Kasumi-1 (cell line): ENCODE measurements at regions not wholly inside any gene's neighbourhood (a gene's known extent, or its start where the extent isn't known, plus 50 kb on each side); places are given as distances from the start of the nearest gene placed in this dataset.
"Not testable (repeated sequence)": the region's sequence is repeated elsewhere in the genome, so short reads cannot be mapped to it uniquely, and the experiment has no call there.

Source experiments
- DNase-seq, 2 experiments: peaks; one replicate each; lab custom pipeline; 2025; lab: John Stamatoyannopoulos, UW

GRCh38 chr10:7069706-7070105, 341.1 kb downstream of the SFMBT2 start:
- no peak for DNase-seq

- no peak for DNase-seq
Observed at GRCh38 chr10:7056216-7056615, 354.6 kb downstream of the SFMBT2 start.

GRCh38 chr10:7054915-7055314, 355.9 kb downstream of the SFMBT2 start:
- DNase-seq, result peak; percentile 81 to 88

- no peak for DNase-seq
Observed at GRCh38 chr10:7053195-7053594, 357.6 kb downstream of the SFMBT2 start.

- DNase-seq, result not testable (repeated sequence)
Observed at GRCh38 chr10:7050024-7050423, 360.8 kb downstream of the SFMBT2 start.

GRCh38 chr10:7048061-7048460, 362.8 kb downstream of the SFMBT2 start:
- DNase-seq, result no peak

- DNase-seq, result peak in 1 of 2 experiments; percentile 95
Observed at GRCh38 chr10:7046615-7047014, 364.2 kb downstream of the SFMBT2 start.

GRCh38 chr10:7045891-7046599, 364.8 kb downstream of the SFMBT2 start:
- peak; percentile 100 for DNase-seq

GRCh38 chr10:7043055-7043653, 367.7 kb downstream of the SFMBT2 start:
- DNase-seq, result no peak

- no peak for DNase-seq
Observed at GRCh38 chr10:7042419-7043054, 368.3 kb downstream of the SFMBT2 start.

- no peak for DNase-seq
Observed at GRCh38 chr10:7042000-7042399, 368.8 kb downstream of the SFMBT2 start.

GRCh38 chr10:7040681-7041080, 370.2 kb downstream of the SFMBT2 start:
- no peak for DNase-seq

- DNase-seq, result no peak
Observed at GRCh38 chr10:7039859-7040258, 371.0 kb downstream of the SFMBT2 start.

GRCh38 chr10:7038416-7038815, 372.4 kb downstream of the SFMBT2 start:
- no peak for DNase-seq

GRCh38 chr10:7037434-7037833, 373.4 kb downstream of the SFMBT2 start:
- DNase-seq, result not testable (repeated sequence)

GRCh38 chr10:7036951-7037350, 373.9 kb downstream of the SFMBT2 start:
- DNase-seq, result peak; percentile 71 to 74

GRCh38 chr10:7035126-7035761, 375.6 kb downstream of the SFMBT2 start:
- peak; percentile 61 to 64 for DNase-seq

- no peak for DNase-seq
Observed at GRCh38 chr10:7033031-7033430, 377.8 kb downstream of the SFMBT2 start.

- DNase-seq, result no peak
Observed at GRCh38 chr10:7030134-7030855, 380.5 kb downstream of the SFMBT2 start.

- DNase-seq, result no peak
Observed at GRCh38 chr10:7029672-7030071, 381.2 kb downstream of the SFMBT2 start.

GRCh38 chr10:7028809-7029166, 382.0 kb downstream of the SFMBT2 start:
- DNase-seq, result no peak
